CD8-positive, alpha-beta T cell (primary cell): ENCODE measurements at regions not wholly inside any gene's neighbourhood (a gene's known extent, or its start where the extent isn't known, plus 50 kb on each side); places are given as distances from the start of the nearest gene placed in this dataset. TPM values are rescaled to one million over a fixed set of nuclear protein-coding genes. Genes with fewer than 3 reads are reported as not detected.

Experiments
- microRNA-seq: library from miRNA; unstranded; fragments of <30 nt; microRNA quantifications from one replicate; pipeline ENCODE4 v1.2.0, GENCODE V29; 2022; ENCODE audit warnings: borderline microRNAs expressed

Small RNA genes in the stretch of these regions (microRNA-seq; reads per million reads assigned to microRNA genes)
- gene MIR3924, result not detected
